Kidney (tissue), 13 donors: ENCODE measurements at regions not wholly inside any gene's neighbourhood (a gene's known extent, or its start where the extent isn't known, plus 50 kb on each side); places are given as distances from the start of the nearest gene placed in this dataset.

Experiments
- DNase-seq, 5 donors: peaks; one replicate each; pipeline ENCODE4 v3.0.0-alpha.2; 2013 to 2020
- FAIRE-seq: peaks from 2 replicates; lab custom pipeline; 2012; peaks lifted over from hg19 to GRCh38; lab: Jason Lieb, UNC
- H3K27ac ChIP-seq, 2 donors: one replicate each; pipeline ENCODE4 v1.7.0; 2013; ENCODE audit warnings: low read depth in 2 of 2, low read length in 2 of 2, inconsistent platforms in 1 of 2
- H3K27me3 ChIP-seq: one replicate; pipeline ENCODE4 v1.7.1; 2013; ENCODE audit warnings: low read length, inconsistent platforms; ENCODE audit not compliant: control insufficient read depth, insufficient read depth
- H3K36me3 ChIP-seq, 3 donors: one replicate each; pipeline versions ENCODE4 v1.7.0 to v1.7.1; 2013; ENCODE audit warnings: low read length in 3 of 3, control low read depth in 1 of 3, inconsistent platforms in 1 of 3; ENCODE audit not compliant: insufficient read depth in 3 of 3, control insufficient read depth in 2 of 3
- H3K4me1 ChIP-seq, 3 donors: one replicate each; pipeline versions ENCODE4 v1.7.0 to v1.7.1; 2013; ENCODE audit warnings: low read length in 3 of 3, inconsistent platforms in 1 of 3, low read depth in 1 of 3; ENCODE audit not compliant: control insufficient read depth in 2 of 3, insufficient read depth in 2 of 3
- H3K4me3 ChIP-seq, 3 donors: one replicate each; pipeline versions ENCODE4 v1.7.0 to v1.8.1; 2013; ENCODE audit warnings: low read length in 3 of 3, control low read depth in 1 of 3, inconsistent platforms in 1 of 3
- H3K9ac ChIP-seq, 3 donors: one replicate each; pipeline versions ENCODE4 v1.7.0 to v1.7.1; 2013; ENCODE audit warnings: low read length in 3 of 3, control low read depth in 1 of 3, inconsistent platforms in 1 of 3
- H3K9me3 ChIP-seq, 3 donors: one replicate each; pipeline versions ENCODE4 v1.7.0 to v1.7.1; 2013; ENCODE audit warnings: low read length in 3 of 3, control low read depth in 1 of 3, inconsistent platforms in 1 of 3; ENCODE audit not compliant: control insufficient read depth in 2 of 3, insufficient read depth in 1 of 3
- intact Hi-C: fragments of 100-400 bp; cut with DNase I; formaldehyde crosslinking; loops from one replicate; pipeline ENCODE4 v1.11.1; 2022
- TF ChIP-seq, protein P1 (sequence below): IDR thresholded peaks from 3 replicates; pipeline ENCODE4 v1.5.1; 2012; ENCODE audit warnings: mild to moderate bottlenecking, moderate library complexity, borderline replicate concordance; ENCODE audit not compliant: insufficient read depth; ENCODE audit errors: extremely low read depth
- donor health status: control.
- donor health status: control.
- donor health status: control.
- donor health status: control.
- donor health status: control.
- donor health status: DM: yes; HTN: yes; CAD: no.
- donor health status: Normal renal cell carcinoma (clear cell type).

DNA sequence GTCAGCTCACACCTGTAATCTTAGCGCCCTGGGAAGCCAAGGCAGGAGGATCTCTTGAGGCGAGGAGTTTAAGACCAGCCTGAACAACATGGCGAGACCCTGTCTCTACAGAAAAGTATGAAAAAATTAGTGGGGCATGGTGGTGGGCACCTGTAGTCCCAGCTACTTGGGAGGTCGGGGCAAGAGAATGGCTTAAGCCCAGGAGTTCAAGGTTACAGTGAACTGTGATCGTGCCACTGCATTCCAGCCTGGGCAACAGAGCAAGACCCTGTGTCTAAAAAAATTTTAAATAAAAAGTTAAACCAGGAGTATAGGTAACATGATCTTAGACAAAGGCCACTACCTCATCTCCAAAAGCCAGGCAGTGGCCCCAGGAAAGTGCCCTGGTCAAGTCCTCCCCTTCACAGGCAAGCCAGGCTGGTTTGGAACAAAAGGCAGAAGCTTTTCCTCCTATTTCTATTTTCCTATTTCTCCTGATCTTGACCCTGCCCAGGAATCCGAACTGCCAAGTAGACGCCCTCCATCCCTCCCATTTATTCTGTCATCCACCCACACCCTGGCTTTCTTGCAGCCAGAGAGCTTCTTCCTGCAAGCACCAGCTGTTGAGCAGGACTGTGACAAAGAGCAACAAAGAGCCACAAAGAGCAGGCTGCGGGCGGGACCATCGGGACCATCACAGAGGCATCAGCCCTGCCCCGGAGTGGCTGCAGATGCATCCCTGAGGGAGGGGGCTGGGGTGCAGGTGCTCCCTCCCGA lies 149.9 kb upstream of the AFDN start:
- Histone ChIP-seq H3K4me1 (peaks cover 2 to 28% (median 13%) of the 10 kb centered on the region in 3 donors), H3K9ac (no peak overlapping the region), H3K27me3 (no peaks in the 10 kb centered on the region), H3K4me3 (no peak overlapping the region), H3K9me3 (no peaks in the 10 kb centered on the region), H3K36me3 (no peaks in the 10 kb centered on the region), H3K27ac (peak overlapping the region; percentile 56 to 61)
- intact Hi-C loops, result no loop called here
- FAIRE-seq (no peak), DNase-seq (peak in 3 of 5 donors; percentile 54 to 75 (median 70))
- TF ChIP-seq, protein P1, sequence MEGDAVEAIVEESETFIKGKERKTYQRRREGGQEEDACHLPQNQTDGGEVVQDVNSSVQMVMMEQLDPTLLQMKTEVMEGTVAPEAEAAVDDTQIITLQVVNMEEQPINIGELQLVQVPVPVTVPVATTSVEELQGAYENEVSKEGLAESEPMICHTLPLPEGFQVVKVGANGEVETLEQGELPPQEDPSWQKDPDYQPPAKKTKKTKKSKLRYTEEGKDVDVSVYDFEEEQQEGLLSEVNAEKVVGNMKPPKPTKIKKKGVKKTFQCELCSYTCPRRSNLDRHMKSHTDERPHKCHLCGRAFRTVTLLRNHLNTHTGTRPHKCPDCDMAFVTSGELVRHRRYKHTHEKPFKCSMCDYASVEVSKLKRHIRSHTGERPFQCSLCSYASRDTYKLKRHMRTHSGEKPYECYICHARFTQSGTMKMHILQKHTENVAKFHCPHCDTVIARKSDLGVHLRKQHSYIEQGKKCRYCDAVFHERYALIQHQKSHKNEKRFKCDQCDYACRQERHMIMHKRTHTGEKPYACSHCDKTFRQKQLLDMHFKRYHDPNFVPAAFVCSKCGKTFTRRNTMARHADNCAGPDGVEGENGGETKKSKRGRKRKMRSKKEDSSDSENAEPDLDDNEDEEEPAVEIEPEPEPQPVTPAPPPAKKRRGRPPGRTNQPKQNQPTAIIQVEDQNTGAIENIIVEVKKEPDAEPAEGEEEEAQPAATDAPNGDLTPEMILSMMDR, result no peak

DNA sequence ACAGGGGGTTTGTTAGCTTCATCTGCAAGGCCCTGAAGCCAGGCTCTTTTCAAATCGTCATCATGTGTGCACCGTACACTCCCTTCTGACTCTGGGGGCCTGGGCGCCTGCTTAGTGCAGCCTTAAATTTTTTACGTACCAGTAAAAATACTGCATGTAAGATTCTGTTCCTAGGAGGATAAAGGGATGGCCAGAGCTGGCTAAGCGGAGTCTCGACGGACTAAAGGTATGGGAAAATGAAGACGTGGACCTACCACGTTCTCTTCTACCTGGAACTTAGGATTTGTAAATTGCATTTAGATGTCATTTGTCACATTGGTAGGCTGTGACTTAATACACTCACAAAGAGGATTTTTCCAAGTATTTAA lies 149.3 kb upstream of the AFDN start:
- FAIRE-seq, result no peak
- Histone ChIP-seq H3K9ac (no peak overlapping the region), H3K27ac (peak overlapping the region in 1 of 2 donors; percentile 41), H3K27me3 (no peaks in the 10 kb centered on the region), H3K4me3 (no peak overlapping the region), H3K4me1 (peaks cover 2 to 25% (median 13%) of the 10 kb centered on the region in 3 donors), H3K36me3 (no peaks in the 10 kb centered on the region), H3K9me3 (no peaks in the 10 kb centered on the region)
- intact Hi-C loops, result no loop called here
- TF ChIP-seq, protein P1, result no peak
- DNase-seq, result no peak

- Histone ChIP-seq H3K36me3 (no peaks in the 10 kb centered on the region), H3K4me3 (peak overlapping the region; percentile 12 to 50 (median 40))
Observed at GRCh38 chr6:167678102-167679101, 148.3 kb upstream of the AFDN start.

More at GRCh38 chr6:167678102-167679101, 148.3 kb upstream of the AFDN start:
- Histone ChIP-seq H3K27ac (no peak overlapping the region), H3K27me3 (no peaks in the 10 kb centered on the region), H3K9me3 (no peaks in the 10 kb centered on the region), H3K9ac (peak overlapping the region in 1 of 3 donors; percentile 32), H3K4me1 (peaks cover 2 to 24% (median 19%) of the 10 kb centered on the region in 3 donors)
- DNase-seq, result peak in 4 of 5 donors; percentile 77 to 87 (median 81)
- intact Hi-C loops, result no loop called here
- no peak for FAIRE-seq
- TF ChIP-seq, protein P1, result no peak
